OCI-LY1 (cell line): ENCODE measurements at regions not wholly inside any gene's neighbourhood (a gene's known extent, or its start where the extent isn't known, plus 50 kb on each side); places are given as distances from the start of the nearest gene placed in this dataset.

Experiments
- H2AFZ ChIP-seq: fragments of 200-600 bp; sonication (generic), shearing (Covaris generic); 2 replicates; pipeline ENCODE4 v1.6.0; 2014; ENCODE audit warnings: antibody characterized with exemption, mild to moderate bottlenecking, low read length
- H3F3A ChIP-seq: fragments of 200-600 bp; sonication (generic), shearing (Covaris generic); 2 replicates; pipeline ENCODE4 v1.6.0; 2014; ENCODE audit warnings: mild to moderate bottlenecking, antibody characterized with exemption, low read length, moderate library complexity; ENCODE audit not compliant: insufficient read depth
- H3K27ac ChIP-seq: fragments of 200-600 bp; sonication (generic); 2 replicates; pipeline ENCODE4 v1.5.1; 2014; ENCODE audit warnings: low read length, mixed run types, mild to moderate bottlenecking, low read depth; ENCODE audit not compliant: poor library complexity, severe bottlenecking
- H3K27me3 ChIP-seq: fragments of 200-600 bp; sonication (generic); 2 replicates; pipeline ENCODE4 v1.6.0; 2014; ENCODE audit warnings: antibody characterized with exemption, mild to moderate bottlenecking, low read length, moderate library complexity; ENCODE audit not compliant: insufficient read depth
- H3K36me3 ChIP-seq: fragments of 200-600 bp; sonication (generic); 2 replicates; pipeline ENCODE4 v1.6.1; 2014; ENCODE audit warnings: mild to moderate bottlenecking, antibody characterized with exemption, low read length, moderate library complexity, mixed read lengths; ENCODE audit not compliant: insufficient read depth
- H3K4me1 ChIP-seq: fragments of 200-600 bp; sonication (generic); 2 replicates; pipeline ENCODE4 v1.5.1; 2014; ENCODE audit warnings: mild to moderate bottlenecking, low read length, moderate library complexity; ENCODE audit not compliant: insufficient read depth, severe bottlenecking
- H3K4me2 ChIP-seq: fragments of 200-600 bp; sonication (generic), shearing (Covaris generic); 2 replicates; pipeline ENCODE4 v1.6.1; 2014; ENCODE audit warnings: low read length
- H3K4me3 ChIP-seq: fragments of 200-600 bp; sonication (generic); 2 replicates; pipeline ENCODE4 v1.5.1; 2014; ENCODE audit warnings: low read length, low read depth, mild to moderate bottlenecking, mixed read lengths; ENCODE audit not compliant: poor library complexity, severe bottlenecking
- H3K79me2 ChIP-seq: fragments of 200-600 bp; shearing (Covaris generic); 2 replicates; pipeline ENCODE4 v1.6.1; 2016; ENCODE audit warnings: mixed run types, low read length, mixed read lengths; ENCODE audit not compliant: insufficient read depth
- H3K9ac ChIP-seq: fragments of 200-600 bp; sonication (generic), shearing (Covaris generic); 2 replicates; pipeline ENCODE4 v1.6.1; 2014; ENCODE audit warnings: mild to moderate bottlenecking, low read length, mixed read lengths
- H3K9me2 ChIP-seq: fragments of 200-600 bp; sonication (generic), shearing (Covaris generic); 2 replicates; pipeline ENCODE4 v1.6.1; 2014; ENCODE audit warnings: low read depth, mild to moderate bottlenecking, low read length, mixed read lengths
- H3K9me3 ChIP-seq: fragments of 200-600 bp; shearing (Covaris generic); 2 replicates; pipeline ENCODE4 v1.6.1; 2014; ENCODE audit warnings: low read length, mixed read lengths
- H4K20me1 ChIP-seq: fragments of 200-600 bp; sonication (generic), shearing (Covaris generic); 2 replicates; pipeline ENCODE4 v1.6.0; 2016; ENCODE audit warnings: mild to moderate bottlenecking, low read length; ENCODE audit not compliant: insufficient read depth
- EZH2 ChIP-seq: fragments of 200-600 bp; sonication (generic), shearing (Covaris generic); IDR thresholded peaks from 2 replicates; pipeline ENCODE4 v1.8.0; 2017; ENCODE audit warnings: borderline replicate concordance, mixed run types, mild to moderate bottlenecking, antibody characterized with exemption, low read length, moderate library complexity, mixed read lengths
- TF ChIP-seq, protein P1 (sequence below): fragments of 200-600 bp; sonication (generic), shearing (Covaris generic); IDR thresholded peaks from 2 replicates; pipeline ENCODE4 v1.5.1; 2017; ENCODE audit warnings: mild to moderate bottlenecking, antibody characterized with exemption, low read length, moderate library complexity, mixed read lengths

DNA sequence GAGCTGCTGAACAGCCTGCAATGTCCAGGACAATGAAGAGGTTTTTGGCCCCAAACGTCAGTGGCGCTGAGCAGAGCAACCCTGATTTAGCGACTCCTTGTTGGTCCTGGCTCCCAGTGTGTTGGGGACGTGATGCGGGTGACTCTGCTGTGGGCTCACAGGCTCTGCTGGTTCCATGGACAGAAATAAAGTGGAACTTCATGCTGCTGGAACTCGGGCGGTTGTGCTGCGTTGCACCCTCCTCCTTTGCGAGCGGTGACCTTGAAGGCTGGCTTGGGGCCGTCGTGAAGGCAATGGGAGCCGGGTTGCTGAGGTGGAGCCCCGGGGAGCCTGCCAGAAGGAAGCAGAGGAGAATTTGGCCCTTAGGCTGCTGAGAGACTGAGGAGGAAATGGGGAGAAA lies 122.6 kb upstream of the C1orf174 start:
- H3K27me3 ChIP-seq: no peaks in the 10 kb centered on the region

DNA sequence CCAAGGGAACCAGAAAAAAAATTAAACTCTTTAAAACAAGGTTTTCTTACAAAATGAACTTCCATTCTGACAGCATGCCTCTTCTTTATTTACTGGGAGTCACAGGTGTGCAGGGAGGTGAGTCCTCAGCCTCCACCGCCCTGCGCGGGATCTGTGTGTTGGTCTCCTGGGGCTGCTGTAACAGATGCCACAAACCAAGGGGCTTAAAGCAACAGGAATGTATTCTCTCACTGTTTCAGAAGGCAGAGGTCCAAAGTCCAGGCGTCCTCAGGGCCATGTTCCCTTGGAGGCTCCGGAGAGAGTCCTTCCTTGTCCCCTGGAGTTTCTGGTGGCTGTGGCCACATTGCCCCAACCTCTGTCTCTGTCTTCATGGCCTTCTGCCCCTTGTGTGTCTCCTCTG lies 123.6 kb upstream of the C1orf174 start:
- Histone ChIP-seq H3F3A (peaks cover 4% of the 10 kb centered on the region; the same call in 1 of the 2 replicates), H3K9me2 (no peaks in the 10 kb centered on the region), H3K4me3 (no peak overlapping the region), H4K20me1 (no peaks in the 10 kb centered on the region), H3K4me2 (no peak overlapping the region), H3K9ac (peak overlapping the region; percentile 12; the same call in 1 of the 2 replicates), H3K9me3 (no peaks in the 10 kb centered on the region), H3K27ac (peak overlapping the region; percentile 62), H3K27me3 (no peaks in the 10 kb centered on the region), H3K36me3 (no peaks in the 10 kb centered on the region), H2AFZ (no peak overlapping the region), H3K4me1 (peaks cover 56% of the 10 kb centered on the region), H3K79me2 (no peaks in the 10 kb centered on the region)
- TF ChIP-seq EZH2: no peak
- TF ChIP-seq, protein P1, sequence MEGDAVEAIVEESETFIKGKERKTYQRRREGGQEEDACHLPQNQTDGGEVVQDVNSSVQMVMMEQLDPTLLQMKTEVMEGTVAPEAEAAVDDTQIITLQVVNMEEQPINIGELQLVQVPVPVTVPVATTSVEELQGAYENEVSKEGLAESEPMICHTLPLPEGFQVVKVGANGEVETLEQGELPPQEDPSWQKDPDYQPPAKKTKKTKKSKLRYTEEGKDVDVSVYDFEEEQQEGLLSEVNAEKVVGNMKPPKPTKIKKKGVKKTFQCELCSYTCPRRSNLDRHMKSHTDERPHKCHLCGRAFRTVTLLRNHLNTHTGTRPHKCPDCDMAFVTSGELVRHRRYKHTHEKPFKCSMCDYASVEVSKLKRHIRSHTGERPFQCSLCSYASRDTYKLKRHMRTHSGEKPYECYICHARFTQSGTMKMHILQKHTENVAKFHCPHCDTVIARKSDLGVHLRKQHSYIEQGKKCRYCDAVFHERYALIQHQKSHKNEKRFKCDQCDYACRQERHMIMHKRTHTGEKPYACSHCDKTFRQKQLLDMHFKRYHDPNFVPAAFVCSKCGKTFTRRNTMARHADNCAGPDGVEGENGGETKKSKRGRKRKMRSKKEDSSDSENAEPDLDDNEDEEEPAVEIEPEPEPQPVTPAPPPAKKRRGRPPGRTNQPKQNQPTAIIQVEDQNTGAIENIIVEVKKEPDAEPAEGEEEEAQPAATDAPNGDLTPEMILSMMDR: no peak

More for the DNA sequence above, 122.6 kb upstream of the C1orf174 start:
- Histone ChIP-seq H3K9ac (no peak overlapping the region), H3K4me2 (no peak overlapping the region), H3K4me3 (no peak overlapping the region), H3K27ac (peak overlapping the region; percentile 62), H3K9me3 (no peaks in the 10 kb centered on the region), H2AFZ (no peak overlapping the region), H3K4me1 (peaks cover 51% of the 10 kb centered on the region), H3K36me3 (no peaks in the 10 kb centered on the region), H3K79me2 (no peaks in the 10 kb centered on the region), H3F3A (peaks cover 4% of the 10 kb centered on the region), H4K20me1 (no peaks in the 10 kb centered on the region), H3K9me2 (no peaks in the 10 kb centered on the region)
- TF ChIP-seq, protein P1: no peak
- TF ChIP-seq EZH2: no peak

DNA sequence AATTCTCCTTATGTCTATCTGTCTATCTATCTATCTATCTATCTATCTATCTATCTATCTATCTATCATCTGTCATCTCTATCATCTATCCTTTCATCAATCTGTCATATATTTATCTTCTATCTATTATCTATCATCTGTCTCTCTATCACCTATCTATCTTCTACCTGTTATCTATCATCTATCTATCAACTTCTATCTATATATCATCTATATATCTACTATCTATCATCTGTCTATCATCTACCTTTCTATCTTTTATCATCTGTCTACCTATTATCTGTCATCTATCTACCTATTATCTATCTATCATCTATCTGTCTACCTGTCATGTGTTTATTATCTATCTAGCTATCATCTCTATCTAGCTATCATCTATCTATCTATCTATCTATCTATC lies 124.7 kb upstream of the C1orf174 start:
- H4K20me1 ChIP-seq: no peaks in the 10 kb centered on the region
- H3K27me3 ChIP-seq: no peaks in the 10 kb centered on the region
- H3F3A ChIP-seq: peaks cover 4% of the 10 kb centered on the region; the same call in 1 of the 2 replicates
- H3K9me3 ChIP-seq: no peaks in the 10 kb centered on the region
- H3K9ac ChIP-seq: no peak overlapping the region
- no peak overlapping the region for H3K4me2 ChIP-seq
- peak overlapping the region; percentile 62 for H3K27ac ChIP-seq
- H2AFZ ChIP-seq: no peak overlapping the region
- H3K4me3 ChIP-seq: no peak overlapping the region
- peaks cover under 1% of the 10 kb centered on the region; the same call in 1 of the 2 replicates for H3K36me3 ChIP-seq
- TF ChIP-seq, protein P1: no peak
- TF ChIP-seq EZH2: no peak
- peaks cover 68% of the 10 kb centered on the region for H3K4me1 ChIP-seq
- no peaks in the 10 kb centered on the region for H3K9me2 ChIP-seq
- H3K79me2 ChIP-seq: no peaks in the 10 kb centered on the region
